Sigmoid colon (tissue), 6 donors: ENCODE measurements at regions not wholly inside any gene's neighbourhood (a gene's known extent, or its start where the extent isn't known, plus 50 kb on each side); places are given as distances from the start of the nearest gene placed in this dataset.

Experiments used
- DNase-seq: peaks from one replicate; pipeline ENCODE4 v3.0.0-alpha.2; 2019
- H3K27ac ChIP-seq, 4 donors: fragments of 200-600 bp; sonication (generic); one replicate each; pipeline ENCODE4 v1.5.1; 2016 to 2019; ENCODE audit warnings: mild to moderate bottlenecking in 1 of 4
- H3K27me3 ChIP-seq, 3 donors: fragments of 200-600 bp; sonication (generic); one replicate each; pipeline ENCODE4 v1.5.1; 2019; ENCODE audit warnings: mild to moderate bottlenecking in 1 of 3
- H3K36me3 ChIP-seq, 4 donors: fragments of 200-600 bp; sonication (generic); one replicate each; pipeline ENCODE4 v1.5.1; 2016 to 2019
- H3K4me1 ChIP-seq, 4 donors: fragments of 200-600 bp; sonication (generic); one replicate each; pipeline ENCODE4 v1.5.1; 2017 to 2019
- H3K4me3 ChIP-seq, 4 donors: fragments of 200-600 bp; sonication (generic); one replicate each; pipeline ENCODE4 v1.5.1; 2017 to 2019; ENCODE audit warnings: mild to moderate bottlenecking in 2 of 4, moderate library complexity in 1 of 4
- H3K9me3 ChIP-seq, 4 donors: fragments of 200-600 bp in 3 of 4; sonication (generic) in 3 of 4; one replicate each; pipeline versions ENCODE4 v1.5.1 to v1.6.1; 2013 to 2019
- CTCF ChIP-seq, 4 experiments: fragments of 450-650 bp in 3 of 4; fragments of 200-600 bp in 1 of 4; IDR thresholded peaks; one replicate each; pipeline ENCODE4 v1.5.1; 2016 to 2019; ENCODE audit warnings: antibody characterized with exemption in 4 of 4, mild to moderate bottlenecking in 3 of 4, moderate library complexity in 2 of 4
- EP300 ChIP-seq, 4 donors: sonication (generic); formaldehyde crosslinking; IDR thresholded peaks; one replicate each; pipeline ENCODE4 v1.6.1; 2017; ENCODE audit warnings: antibody characterized with exemption in 4 of 4
- POLR2A ChIP-seq, 2 donors: fragments of 450-650 bp; IDR thresholded peaks; one replicate each; pipeline ENCODE4 v1.6.1; 2016; ENCODE audit warnings: antibody characterized with exemption in 2 of 2, mild to moderate bottlenecking in 2 of 2, moderate library complexity in 2 of 2
- POLR2AphosphoS5 ChIP-seq, 4 donors: sonication (generic); formaldehyde crosslinking; IDR thresholded peaks; one replicate each; pipeline ENCODE4 v1.6.1; 2017; ENCODE audit warnings: antibody characterized with exemption in 4 of 4
- WGBS, 2 donors: extraction: QIAGEN DNeasy Blood & Tissue Kit; methylation state at CpG; one replicate each; pipeline ENCODE4 v1.1.7; 2013; 5-methylcytosine and 5-hydroxymethylcytosine counted together
- intact Hi-C: fragments of 100-400 bp; cut with DNase I; formaldehyde crosslinking; loops from one replicate; pipeline ENCODE4 v1.15.1; 2023
- donor health status: healthy with polysubstance abuse.
- donor health status: healthy.

- DNase-seq: no peak
These were observed 405.9 kb upstream of the MAGEB16 start for GRCh38 chrX:35392232-35392631.

GRCh38 chrX:35406386-35406785 lies 391.8 kb upstream of the MAGEB16 start:
- DNase-seq: no peak
- intact Hi-C loops: no loop called here
- H3K9me3 ChIP-seq: no peaks in the 10 kb centered on the region
- no peaks in the 10 kb centered on the region for H3K36me3 ChIP-seq
- WGBS, 2 donors: 96% methylated on average over 2 of the region's 2 CpGs
- H3K4me1 ChIP-seq: no peaks in the 10 kb centered on the region
- no peaks in the 10 kb centered on the region for H3K27me3 ChIP-seq
- H3K4me3 ChIP-seq: no peak overlapping the region
- H3K27ac ChIP-seq: no peak overlapping the region
- TF ChIP-seq EP300 (IDR thresholded peaks at IDR 0.05) (no peak), POLR2AphosphoS5 (IDR thresholded peaks at IDR 0.05) (no peak), POLR2A (IDR thresholded peaks at IDR 0.05) (no peak), CTCF (IDR thresholded peaks at IDR 0.05) (no peak)

More at GRCh38 chrX:35392232-35392631, 405.9 kb upstream of the MAGEB16 start:
- intact Hi-C loops: no loop called here
- WGBS, 2 donors: 82 to 94% methylated on average over 2 of the region's 2 CpGs
- no peak overlapping the region for H3K4me3 ChIP-seq
- no peak for TF ChIP-seq CTCF (IDR thresholded peaks at IDR 0.05)
- no peak for TF ChIP-seq EP300 (IDR thresholded peaks at IDR 0.05)
- no peak for TF ChIP-seq POLR2A (IDR thresholded peaks at IDR 0.05)
- TF ChIP-seq POLR2AphosphoS5 (IDR thresholded peaks at IDR 0.05): no peak
- H3K27ac ChIP-seq: no peak overlapping the region
- H3K9me3 ChIP-seq: no peaks in the 10 kb centered on the region
- no peaks in the 10 kb centered on the region for H3K4me1 ChIP-seq
- no peaks in the 10 kb centered on the region for H3K36me3 ChIP-seq
- no peaks in the 10 kb centered on the region for H3K27me3 ChIP-seq

- Histone ChIP-seq H3K27me3 (no peaks in the 10 kb centered on the region), H3K9me3 (no peaks in the 10 kb centered on the region), H3K36me3 (no peaks in the 10 kb centered on the region), H3K4me3 (no peak overlapping the region), H3K27ac (no peak overlapping the region), H3K4me1 (no peaks in the 10 kb centered on the region)
- intact Hi-C loops: no loop called here
- DNase-seq: no peak
- TF ChIP-seq EP300 (IDR thresholded peaks at IDR 0.05) (no peak), POLR2AphosphoS5 (IDR thresholded peaks at IDR 0.05) (no peak), POLR2A (IDR thresholded peaks at IDR 0.05) (no peak), CTCF (IDR thresholded peaks at IDR 0.05) (no peak)
These were observed 381.4 kb upstream of the MAGEB16 start for GRCh38 chrX:35416782-35417181.

- DNase-seq: no peak
- Histone ChIP-seq H3K9me3 (no peaks in the 10 kb centered on the region), H3K27me3 (no peaks in the 10 kb centered on the region), H3K27ac (no peak overlapping the region), H3K4me1 (no peaks in the 10 kb centered on the region), H3K36me3 (no peaks in the 10 kb centered on the region), H3K4me3 (no peak overlapping the region)
- intact Hi-C loops: loop anchor here (10.0 kb wide), 1 partner anchor 63 kb away; no protein-coding TSS in a partner anchor
- TF ChIP-seq EP300 (IDR thresholded peaks at IDR 0.05) (no peak), POLR2AphosphoS5 (IDR thresholded peaks at IDR 0.05) (no peak), CTCF (IDR thresholded peaks at IDR 0.05) (no peak), POLR2A (IDR thresholded peaks at IDR 0.05) (no peak)
- 40 to 66% methylated on average over 2 of the region's 2 CpGs for WGBS, 2 donors
These were observed 366.1 kb upstream of the MAGEB16 start for GRCh38 chrX:35432056-35432455.

GRCh38 chrX:35439034-35439660 lies 359.0 kb upstream of the MAGEB16 start:
- no peak overlapping the region for H3K4me3 ChIP-seq
- 35 to 41% methylated on average over 3 of the region's 3 CpGs for WGBS, 2 donors
- no peaks in the 10 kb centered on the region for H3K4me1 ChIP-seq
- no peaks in the 10 kb centered on the region for H3K36me3 ChIP-seq
- H3K27ac ChIP-seq: no peak overlapping the region
- no peak for DNase-seq
- intact Hi-C loops: loop anchor here (10.0 kb wide), 1 partner anchor 56 kb away; no protein-coding TSS in a partner anchor
- TF ChIP-seq EP300 (IDR thresholded peaks at IDR 0.05): no peak
- TF ChIP-seq POLR2A (IDR thresholded peaks at IDR 0.05): no peak
- TF ChIP-seq POLR2AphosphoS5 (IDR thresholded peaks at IDR 0.05): no peak
- TF ChIP-seq CTCF (IDR thresholded peaks at IDR 0.05): no peak
- H3K27me3 ChIP-seq: no peaks in the 10 kb centered on the region
- H3K9me3 ChIP-seq: no peaks in the 10 kb centered on the region
